ENCODE measurements at regions not wholly inside any gene's neighbourhood (a gene's known extent, or its start where the extent isn't known, plus 50 kb on each side); places are given as distances from the start of the nearest gene placed in this dataset.
A peak's percentile ranks its signal among the peaks of the same experiment; 100 is the strongest.
"Not testable (repeated sequence)": the region's sequence is repeated elsewhere in the genome, so short reads cannot be mapped to it uniquely, and the experiment has no call there.

DNA sequence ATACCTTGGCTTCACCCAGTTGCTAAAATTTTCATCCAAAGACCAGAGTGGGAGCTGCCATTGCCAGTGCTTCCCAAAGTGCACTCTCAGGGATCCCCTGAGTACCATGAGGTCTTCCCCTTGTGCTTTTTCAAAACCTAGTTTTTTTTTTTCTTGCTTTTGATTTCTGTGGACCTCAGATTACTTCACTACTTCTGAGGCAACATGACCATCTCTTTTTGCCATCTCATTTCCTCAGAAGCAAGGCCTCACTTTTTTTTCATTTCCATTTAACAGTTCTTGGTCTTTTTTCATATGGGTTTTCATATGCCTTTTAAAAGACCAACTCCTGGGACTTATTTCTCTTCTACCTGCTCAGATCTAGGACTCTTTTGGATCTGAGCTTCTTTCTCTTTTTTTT lies 64.1 kb upstream of the MMS22L start:
- DNase-seq = no peak

DNA sequence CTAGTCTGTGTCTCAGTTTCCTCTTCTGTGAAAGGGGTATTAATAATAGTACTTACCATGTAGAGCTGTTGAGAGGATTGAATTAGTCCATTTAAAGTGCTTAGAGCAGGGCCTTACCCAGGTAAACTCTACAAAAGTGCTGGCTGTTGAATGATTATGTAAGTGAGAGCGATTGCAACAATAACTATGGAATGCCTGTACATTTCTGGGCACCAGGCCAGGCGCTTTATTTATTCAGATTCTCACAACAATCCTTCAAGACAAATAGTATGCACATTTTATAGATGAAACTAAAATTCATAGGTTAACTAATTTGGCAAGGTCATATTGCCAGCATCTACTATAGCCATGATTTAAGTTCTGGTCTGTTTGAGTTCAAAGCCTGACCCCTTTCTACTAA lies 78.3 kb upstream of the MMS22L start:
- no peak for DNase-seq

DNA sequence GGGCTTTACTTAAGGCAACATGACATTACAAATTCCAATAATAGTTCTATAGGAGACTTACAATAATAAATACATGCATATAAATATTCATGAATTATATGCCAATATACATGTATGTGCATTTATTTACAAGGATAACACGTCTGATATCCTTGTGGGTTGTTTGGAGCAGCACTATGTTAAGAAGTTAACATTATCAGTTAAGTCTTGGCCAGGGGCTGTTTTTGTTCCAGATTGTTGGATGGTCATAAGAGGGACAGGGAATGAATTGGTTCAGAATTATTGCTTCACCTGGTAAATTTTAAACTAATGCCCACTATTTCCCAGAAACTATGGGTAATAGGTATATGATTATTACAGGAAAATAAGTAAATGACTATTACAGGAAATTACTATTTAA lies 81.3 kb upstream of the MMS22L start:
- DNase-seq = no peak

DNA sequence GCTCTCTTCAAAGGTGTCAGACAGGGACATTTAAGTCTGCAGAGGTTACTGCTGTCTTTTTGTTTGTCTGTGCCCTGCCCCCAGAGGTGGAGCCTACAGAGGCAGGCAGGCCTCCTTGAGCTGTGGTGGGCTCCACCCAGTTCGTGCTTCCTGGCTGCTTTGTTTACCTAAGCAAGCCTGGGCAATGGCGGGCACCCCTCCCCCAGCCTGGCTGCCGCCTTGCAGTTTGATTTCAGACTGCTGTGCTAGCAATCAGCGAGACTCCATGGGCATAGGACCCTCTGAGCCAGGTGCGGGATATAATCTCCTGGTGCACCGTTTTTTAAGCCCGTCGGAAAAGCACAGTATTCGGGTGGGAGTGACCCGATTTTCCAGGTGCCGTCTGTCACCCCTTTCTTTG lies 99.1 kb upstream of the MMS22L start:
- not testable (repeated sequence) for DNase-seq

DNA sequence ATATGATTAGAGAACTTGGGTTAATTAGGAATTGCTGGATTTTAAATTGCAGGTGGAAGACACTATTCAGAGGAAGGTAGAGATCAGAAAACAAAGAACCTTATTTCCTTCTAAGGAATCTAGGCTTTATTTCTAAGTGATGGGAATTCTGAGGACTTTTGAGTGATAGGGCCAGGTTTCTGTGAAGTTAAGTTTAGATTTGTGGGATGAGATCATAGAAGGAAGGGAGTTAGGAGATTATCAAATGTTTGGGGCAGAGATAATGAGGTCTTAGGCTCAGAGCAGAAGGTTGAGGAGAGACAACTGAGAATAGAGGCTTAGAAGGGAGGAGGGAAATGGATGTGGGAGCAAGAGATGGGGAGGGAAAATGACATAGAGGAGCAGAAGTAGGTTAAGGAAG lies 109.7 kb upstream of the MMS22L start:
- DNase-seq = no peak

DNA sequence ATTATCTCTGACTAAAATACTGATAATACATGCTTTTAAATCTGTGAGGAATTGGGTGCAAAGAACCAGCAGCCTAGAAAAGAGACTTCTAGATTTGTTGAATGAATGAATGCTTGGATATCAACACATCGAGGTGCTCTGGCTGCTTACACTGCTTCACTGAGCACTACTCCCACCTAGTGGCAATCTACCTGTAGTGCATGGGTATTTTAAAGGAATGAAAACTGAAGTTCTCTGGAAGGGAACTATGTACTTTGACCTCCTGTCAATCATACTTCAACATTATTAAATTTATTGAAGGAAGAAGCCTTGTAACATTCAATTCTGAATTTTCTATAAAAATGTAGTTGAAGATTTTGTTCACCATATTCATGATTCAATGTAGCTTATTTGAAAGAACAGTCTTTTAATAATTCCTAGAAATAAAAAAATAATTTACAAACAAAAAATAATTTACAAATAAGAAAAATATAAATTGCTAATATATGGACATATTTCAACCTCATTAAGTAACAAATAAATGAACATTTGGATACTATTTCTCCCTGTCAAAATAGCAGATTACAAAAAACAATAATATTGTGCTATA lies 111.2 kb upstream of the MMS22L start:
- DNase-seq = peak; percentile 51

DNA sequence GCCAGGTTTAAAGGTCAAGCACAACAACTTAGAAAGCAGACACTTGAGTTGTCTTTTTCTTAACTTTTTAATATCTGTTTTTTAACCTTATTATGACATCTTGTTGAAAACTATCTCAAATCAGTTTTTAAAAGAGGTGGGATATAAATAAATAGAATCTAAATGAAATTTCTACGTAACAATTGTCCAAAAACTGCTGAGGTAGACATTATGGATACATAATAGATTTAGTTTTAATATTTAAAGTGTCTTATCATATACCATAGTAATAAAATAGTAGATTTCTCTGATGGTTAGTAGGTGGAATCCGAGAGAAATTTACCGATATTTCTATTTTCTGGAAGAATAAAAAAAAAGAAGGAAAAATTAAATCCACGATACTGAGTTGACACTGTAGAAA lies 113.9 kb upstream of the MMS22L start:
- DNase-seq = no peak

DNA sequence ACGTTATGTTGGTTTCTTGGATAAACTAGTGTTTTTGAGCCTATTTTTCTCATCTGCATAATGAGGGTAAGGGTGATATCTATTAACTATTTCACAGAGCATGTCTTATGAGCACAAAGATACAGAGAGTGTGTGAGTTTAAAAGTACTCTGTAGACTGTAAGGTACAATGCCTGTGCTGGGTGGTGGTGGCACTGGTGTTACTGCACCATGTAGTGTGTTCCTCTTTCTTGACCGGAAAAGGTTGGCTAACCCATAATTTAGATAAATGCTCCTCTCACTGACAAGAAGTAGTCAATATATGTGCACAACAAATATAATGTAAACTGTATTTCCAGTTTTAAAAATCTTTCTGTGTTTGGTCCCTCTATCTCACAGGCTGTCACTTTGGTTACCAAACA lies 116.2 kb upstream of the MMS22L start:
- no peak for DNase-seq

DNA sequence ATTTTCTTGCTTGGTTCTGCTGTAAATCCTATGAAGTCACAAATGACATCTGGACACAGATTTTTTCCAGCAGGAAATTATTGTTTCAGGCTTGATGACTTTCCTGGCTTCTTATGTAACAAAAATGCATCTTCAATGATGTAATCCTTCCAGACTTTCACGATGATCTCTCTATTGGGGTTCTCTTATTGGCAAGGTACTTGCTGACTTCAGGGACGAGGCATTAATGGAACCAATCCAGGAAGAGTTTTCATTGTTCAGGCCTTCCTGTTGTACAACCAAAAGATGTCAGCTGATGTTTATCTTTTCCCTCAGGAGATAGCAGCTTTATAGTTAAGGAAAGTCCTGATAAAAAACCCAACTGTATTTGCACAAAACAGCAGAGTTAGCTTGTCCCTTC lies 118.5 kb upstream of the MMS22L start:
- DNase-seq = no peak

DNA sequence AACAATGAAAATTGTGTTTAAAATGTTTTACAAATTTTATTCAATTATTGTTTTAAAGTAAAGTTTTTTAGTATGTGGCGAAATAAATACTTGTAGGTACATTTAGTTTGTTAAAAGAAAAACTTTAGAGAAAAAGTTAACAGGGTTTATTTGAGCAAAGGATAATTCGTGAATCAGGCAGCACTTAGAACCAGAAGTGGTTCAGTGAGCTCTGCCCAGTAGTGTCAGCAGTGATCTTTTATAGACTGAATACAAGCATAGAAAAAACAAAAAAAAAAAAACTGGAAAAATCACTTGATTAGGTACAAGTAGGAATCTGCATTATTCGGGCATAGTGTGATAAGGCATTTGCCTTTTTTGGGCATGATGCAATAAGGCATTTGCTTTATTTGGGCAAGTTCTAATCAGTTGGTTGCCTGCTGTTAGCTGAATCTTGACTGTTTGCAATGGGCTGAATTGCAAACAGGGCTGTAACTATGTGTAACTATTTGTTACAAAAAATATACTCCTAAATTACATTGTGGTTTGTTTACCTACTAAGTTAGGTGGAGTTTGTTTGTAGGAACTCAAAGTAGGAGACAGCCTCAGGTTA lies 122.9 kb upstream of the MMS22L start:
- no peak for DNase-seq

DNA sequence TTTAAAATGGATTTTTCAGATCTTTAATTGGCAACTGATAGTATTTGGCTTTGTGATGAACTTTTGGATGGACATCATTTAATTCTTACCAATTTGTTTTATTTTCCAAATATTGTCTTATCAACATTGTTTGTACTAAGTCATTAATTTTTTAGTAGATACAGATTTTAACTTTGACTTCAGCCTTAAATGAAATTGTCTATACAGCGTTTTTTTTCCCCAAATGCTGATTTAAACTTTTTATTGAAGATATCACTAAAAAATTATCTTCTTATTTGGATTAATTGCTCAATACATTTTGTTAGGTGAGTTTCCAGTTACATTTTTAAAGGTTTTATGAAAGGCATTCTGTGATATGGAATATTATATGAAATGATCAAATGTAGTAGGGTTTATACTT lies 123.6 kb upstream of the MMS22L start:
- DNase-seq = no peak

DNA sequence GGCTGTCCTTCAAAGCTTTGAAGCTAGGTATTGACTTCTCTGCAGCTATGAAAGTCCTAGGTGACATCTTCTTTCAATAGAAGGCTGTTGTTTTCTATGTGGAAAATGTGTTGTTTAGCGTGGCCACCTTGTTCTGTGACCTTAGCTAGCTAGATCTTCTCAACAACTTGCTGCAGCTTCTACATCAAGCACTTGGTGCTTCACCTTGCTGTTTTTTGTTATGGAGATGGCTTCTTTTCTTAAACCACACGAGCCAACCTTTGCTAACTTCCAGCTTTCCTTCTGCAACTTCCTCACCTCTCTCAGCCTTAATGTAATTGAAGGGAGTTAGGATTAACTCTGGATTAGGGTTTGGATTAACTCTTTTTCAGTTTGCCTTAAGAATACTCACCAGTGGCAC lies 128.6 kb upstream of the MMS22L start:
- no peak for DNase-seq

DNA sequence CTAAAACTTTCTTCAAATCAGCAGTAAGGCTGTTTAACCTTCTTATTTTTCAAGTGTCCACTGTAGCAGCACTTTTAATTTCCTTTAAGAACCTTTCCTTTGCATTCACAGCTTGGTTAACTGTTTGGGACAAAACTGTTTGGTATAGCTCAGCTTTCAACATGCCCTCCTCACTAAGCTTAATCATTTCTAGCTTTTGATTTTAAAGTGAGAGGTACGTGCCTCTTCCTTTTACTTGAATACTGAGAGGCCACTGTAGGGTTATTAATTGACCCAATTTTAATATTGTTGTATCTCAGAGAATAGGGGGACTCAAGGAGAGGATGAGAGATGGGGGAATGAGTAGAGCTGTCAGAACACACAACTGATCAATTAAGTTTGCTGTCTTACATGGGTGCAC lies 129.5 kb upstream of the MMS22L start:
- DNase-seq = no peak

DNA sequence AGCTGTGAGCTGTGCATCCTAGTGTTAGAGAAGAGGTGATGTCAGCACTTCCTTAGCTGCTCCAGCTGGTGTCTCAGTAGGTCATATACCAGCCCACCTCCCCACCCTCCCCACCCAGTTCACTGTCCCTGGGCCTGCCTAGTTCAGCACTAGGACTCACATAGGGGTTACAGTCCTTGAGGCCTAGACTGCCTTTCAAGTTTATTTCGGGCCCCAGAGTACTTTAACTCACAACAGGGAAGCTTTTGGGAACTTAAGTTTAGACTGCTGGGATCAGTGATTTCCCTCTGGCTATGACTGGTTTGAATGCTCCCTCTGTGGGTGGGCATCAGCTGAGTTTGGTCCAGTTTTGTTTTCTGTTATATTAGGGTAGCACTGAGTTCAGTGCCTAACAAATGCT lies 139.2 kb upstream of the MMS22L start:
- no peak for DNase-seq

DNA sequence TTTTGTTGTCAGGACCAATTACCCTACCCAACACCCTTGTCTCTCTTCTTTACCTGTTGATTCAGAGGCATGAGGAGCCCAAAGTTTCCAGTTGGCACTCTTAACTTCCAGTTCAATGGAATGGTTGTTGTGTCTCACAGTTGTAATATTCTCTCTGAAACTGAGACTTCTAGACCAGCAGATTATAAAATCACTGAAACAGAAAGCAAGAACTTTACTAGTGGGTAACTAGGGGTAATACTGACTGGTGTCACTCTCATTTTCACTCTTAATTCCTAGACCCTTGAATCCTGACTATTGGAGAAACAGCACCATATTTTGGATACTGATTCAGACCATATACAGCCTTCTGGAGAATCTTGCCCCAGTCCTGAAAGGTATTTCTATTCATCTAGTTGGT lies 140.2 kb upstream of the MMS22L start:
- no peak for DNase-seq

DNA sequence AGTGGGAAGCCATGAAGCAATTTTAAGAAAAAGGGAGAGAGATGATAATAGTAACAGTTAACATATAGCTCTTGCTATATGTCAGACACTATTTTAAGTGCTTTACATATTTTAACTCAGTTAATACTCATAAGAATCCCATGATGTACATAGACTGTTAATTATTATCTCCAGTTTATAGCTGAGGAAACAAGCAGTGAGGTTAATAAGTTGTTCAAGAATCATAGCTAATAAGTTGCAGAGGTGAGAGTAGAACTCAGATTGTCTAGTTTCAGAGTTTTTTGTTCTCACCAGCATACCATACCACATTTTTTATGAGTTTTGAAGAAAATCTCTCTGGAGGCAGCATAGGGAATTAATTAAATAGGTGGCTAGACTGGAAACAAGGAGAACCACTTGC lies 144.6 kb upstream of the MMS22L start:
- no peak for DNase-seq

DNA sequence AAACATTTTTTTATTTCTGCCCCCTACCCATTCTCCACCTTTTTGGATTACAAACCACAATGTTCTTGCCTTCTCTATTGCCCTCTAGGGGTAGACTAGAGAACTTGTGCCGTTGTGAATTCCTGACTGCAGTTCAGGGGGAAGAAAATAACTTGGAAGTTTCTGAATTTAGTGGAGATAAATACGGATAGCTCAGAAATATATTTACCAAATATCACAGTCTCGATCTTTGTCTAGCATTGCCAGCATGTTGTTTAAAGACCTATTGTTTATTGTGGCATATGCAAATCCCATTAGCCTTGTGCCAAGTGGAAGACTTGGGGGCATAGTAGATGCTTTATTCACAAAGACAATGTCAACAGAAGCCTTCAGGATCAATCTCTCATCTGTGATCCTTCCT lies 154.1 kb upstream of the MMS22L start:
- no peak for DNase-seq

DNA sequence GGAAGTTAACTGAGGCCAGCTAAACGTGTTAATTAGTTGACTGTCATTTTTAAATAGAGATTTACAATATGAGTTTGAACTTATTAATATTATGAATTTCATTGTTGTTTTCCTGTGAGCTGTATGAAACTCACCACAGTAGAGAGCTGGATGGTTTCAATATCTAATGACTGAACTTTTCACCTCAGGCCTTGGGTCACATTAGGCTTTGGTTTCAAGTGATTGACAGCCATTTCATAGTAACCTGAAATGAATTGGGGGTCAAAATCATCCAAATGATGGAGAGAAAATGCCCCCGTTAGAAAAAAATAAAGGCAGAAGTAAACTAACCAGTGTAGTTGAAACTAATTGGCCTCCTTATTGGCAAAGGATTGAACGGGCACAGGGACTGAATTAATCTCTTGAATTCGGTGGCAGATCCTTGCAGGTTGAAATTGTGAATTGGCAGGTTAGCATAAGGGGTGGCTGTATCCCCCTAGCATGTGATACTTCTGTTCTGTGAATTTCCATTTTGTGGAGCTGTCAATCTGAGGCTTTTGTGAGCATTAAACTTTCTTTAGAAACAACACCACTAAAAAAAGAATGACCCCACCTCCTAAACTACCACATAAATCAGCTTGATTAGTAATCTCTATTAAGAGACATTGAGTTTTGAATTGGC lies 155.1 kb upstream of the MMS22L start:
- DNase-seq = no peak

DNA sequence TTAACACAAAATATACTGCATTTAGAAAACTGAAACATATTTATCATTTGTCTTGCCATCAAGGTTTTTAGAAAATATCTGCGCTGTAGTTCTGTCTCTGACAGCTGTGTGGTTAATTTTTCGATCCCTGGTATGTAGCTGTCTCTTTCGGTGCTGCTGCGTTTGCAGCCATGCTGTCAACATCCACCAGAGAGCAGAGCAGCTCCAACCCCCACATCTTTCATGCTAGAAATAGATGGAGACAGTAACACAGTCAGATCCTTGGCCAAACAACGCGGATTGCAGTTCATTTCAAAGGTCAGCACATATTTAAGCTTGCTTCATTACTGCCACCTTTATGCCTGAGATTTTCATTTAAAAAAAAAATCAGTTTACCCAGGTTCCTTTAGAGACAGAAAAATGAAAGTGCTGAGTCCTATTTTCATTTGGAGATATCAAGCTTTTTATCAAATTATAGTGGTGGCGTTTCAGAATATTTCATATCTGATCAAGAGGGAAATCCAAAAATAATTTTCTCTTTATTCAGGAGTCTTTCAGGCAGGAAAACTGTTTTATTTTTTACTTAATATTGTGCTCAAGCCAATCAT lies 157.7 kb upstream of the MMS22L start:
- DNase-seq = peak; percentile 4

DNA sequence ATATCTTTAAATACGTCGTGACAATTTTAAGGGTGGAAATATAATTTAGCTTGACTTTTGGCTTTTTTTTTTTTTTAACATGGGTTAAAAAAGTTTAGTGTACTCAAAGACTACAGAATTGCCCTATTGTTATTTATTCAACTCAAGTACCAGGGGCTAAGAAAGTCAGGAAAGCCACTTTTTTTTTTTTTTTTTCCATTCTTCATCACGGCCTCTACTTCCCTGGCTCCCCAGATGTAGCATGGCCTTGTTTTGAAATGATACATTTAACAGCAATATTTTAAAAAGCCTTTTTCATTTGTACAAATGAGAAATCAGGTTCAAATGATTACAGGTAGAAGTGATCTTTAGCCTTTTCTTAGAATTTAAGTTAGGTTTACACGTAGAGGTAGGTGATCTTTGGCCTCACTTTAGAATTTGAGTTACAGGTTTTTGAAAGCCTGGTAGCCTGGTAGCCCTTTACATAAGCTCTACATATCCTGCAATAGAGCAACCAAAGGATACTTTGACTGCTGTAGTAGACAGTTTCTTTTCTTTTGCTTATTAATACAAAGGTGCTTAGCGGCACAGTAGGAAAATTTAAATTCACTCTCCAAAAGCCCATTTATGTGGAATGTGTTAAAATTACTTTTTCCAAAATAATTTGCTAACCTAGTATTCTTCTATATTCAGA lies 160.5 kb upstream of the MMS22L start:
- DNase-seq = no peak

DNA sequence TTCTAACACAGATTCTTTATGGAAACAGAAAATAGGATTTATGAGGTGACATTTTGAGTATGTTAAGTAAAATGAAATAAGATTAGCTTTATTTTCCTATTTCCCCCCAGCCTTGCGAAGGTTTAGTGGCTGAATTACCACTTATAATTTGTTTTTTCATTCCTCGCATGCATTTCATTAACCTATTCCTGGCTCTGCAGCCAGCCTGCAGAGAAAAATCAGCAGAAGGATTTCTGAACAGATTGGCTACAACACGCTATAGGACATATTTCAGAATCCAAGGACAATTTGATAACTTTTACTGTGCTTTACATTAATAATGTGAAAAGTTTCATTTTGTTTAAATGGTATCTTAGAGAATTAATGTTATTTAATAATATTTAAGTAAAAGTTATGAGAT lies 162.4 kb upstream of the MMS22L start:
- no peak for DNase-seq

DNA sequence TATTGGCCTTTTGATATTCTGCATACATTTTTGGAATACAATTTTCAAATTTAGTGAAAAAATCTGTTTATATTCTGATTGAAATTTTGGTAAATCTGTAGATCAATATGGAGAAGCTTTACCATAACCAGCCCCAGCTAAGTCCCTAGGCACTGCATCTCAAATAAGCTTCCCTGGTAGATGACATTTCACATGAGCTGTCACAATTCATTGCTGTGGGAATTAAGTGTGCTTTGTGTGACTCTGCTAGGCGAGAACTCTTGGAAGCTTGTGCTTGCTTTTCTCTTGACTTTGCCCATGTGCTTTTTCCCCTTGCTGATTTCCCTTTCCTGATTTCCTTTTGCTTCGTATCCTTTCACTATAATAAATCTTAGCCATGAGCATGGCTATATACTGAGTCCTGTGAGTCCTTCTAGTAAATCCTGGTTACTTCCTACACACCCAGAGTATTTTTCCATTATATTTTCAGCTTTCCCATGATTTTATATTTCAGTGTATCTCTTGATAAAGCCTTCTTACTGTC lies 166.5 kb upstream of the MMS22L start:
- DNase-seq = no peak

DNA sequence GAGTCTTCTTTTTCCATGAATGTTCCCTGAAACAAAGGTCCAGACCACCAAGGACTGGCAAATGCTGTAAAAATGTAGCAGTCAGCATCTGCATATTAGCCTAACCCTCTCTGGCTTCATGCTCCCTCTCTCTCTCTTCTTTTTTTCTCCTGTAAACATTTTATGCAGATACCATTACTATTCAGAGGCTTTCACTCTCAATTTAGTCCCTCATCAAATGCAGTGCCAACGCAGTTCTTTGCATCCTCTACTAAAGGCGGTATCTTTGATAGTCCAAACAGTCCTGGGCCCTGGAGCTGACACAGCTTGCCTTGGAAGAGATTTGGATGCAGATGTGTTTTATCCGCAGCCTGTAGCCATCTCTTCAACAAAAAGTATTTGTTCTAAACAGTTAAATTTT lies 167.1 kb upstream of the MMS22L start:
- no peak for DNase-seq

DNA sequence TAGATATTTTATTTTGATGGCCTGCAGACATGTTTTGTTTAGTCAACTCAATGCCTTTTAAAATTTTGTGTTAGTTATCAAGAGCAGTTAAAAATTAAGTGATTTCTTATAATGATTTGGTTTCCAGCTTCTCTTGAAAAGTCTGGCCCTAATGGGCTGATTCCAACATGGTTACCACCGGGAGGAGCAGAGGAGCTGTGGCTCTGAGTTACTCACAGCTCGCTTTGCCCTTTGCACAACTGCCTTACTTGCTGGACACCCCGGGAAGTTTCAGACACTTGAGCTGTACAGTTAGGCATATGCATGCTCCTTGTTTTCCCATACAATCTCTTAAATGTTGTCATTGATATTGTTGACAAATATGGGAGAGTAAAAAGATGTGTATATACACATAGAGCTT lies 173.1 kb upstream of the MMS22L start:
- DNase-seq = no peak
